Large intestine (tissue), 3 donors: ENCODE measurements at regions not wholly inside any gene's neighbourhood (a gene's known extent, or its start where the extent isn't known, plus 50 kb on each side); places are given as distances from the start of the nearest gene placed in this dataset.
A peak's percentile ranks its signal among the peaks of the same experiment; 100 is the strongest.
"Not testable (repeated sequence)": the region's sequence is repeated elsewhere in the genome, so short reads cannot be mapped to it uniquely, and the experiment has no call there.

Experiments used
- DNase-seq, 2 donors: peaks; one replicate each; pipeline versions ENCODE4 v3.0.0 to v3.0.0-alpha.2; 2013
- H3K27ac ChIP-seq: one replicate; pipeline ENCODE4 v1.5.1; 2013; ENCODE audit warnings: low read length
- H3K27me3 ChIP-seq: 2 replicates; pipeline ENCODE4 v1.6.1; 2013; ENCODE audit warnings: low read length; ENCODE audit not compliant: control insufficient read depth, insufficient read depth
- H3K36me3 ChIP-seq: 2 replicates; pipeline ENCODE4 v1.6.1; 2013; ENCODE audit warnings: low read length; ENCODE audit not compliant: control insufficient read depth, insufficient read depth
- H3K4me1 ChIP-seq: one replicate; pipeline ENCODE4 v1.6.1; 2013; ENCODE audit warnings: low read length; ENCODE audit not compliant: control insufficient read depth, insufficient read depth
- H3K4me3 ChIP-seq: one replicate; pipeline ENCODE4 v1.5.1; 2013; ENCODE audit warnings: low read length
- H3K9me3 ChIP-seq: one replicate; pipeline ENCODE4 v1.6.1; 2013; ENCODE audit warnings: mild to moderate bottlenecking, low read depth, low read length, moderate library complexity; ENCODE audit not compliant: control insufficient read depth
- WGBS: methylation state at CpG from one replicate; pipeline ENCODE4 v1.1.5; 2013; ENCODE audit warnings: low lambda C conversion rate; ENCODE audit not compliant: insufficient coverage; 5-methylcytosine and 5-hydroxymethylcytosine counted together

DNA sequence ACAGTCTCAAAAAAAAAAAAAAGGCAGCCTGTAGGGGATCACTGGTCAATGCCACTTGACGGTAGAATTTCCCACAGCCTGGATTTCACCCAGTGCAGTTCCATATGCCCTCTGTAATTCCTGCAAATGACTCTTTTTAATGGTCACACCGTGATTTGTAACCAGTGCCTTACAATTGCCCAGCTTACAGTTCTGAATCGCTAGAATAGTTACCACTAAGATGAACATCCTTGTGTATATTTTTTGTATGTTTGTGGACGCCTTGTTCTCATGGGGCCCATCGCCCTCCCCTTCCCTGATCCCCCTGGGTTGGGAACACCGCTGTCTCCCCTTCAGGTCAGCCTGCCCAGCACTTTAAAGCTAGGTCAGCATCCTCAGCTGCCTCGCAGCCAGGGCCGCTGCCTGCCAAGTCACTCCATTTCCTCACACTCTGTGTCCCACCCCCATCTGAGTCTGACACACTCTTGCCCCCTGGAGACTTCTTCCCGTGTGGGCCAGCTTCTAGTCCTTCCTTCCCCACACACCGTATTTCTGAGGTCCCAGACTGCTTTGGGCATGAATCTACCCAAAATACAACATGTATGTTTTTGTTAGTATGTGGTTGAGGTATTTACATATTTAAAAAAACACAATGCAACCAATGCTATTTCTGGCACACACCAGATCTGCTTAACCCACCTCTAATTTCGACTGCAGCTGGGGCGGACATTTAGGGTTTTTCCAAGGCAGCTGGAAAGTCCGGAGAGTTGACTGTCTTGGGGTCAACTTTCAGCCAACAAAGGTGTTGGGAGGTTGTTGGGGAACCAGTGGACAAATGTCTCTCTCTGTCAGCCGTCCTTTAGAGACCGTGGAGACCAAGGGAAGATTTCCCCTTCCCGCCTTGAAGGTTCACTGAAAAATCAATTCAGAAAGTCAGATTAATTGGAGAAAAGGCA is 120.5 kb upstream of the NEK6 start:
- no peaks in the 10 kb centered on the region for H3K27me3 ChIP-seq
- H3K4me1 ChIP-seq = no peaks in the 10 kb centered on the region
- DNase-seq = no peak
- H3K4me3 ChIP-seq = no peak overlapping the region
- WGBS = 0% methylated on average over 1 of the region's 16 CpGs
- no peaks in the 10 kb centered on the region for H3K9me3 ChIP-seq
- no peak overlapping the region for H3K27ac ChIP-seq
- no peaks in the 10 kb centered on the region for H3K36me3 ChIP-seq

DNA sequence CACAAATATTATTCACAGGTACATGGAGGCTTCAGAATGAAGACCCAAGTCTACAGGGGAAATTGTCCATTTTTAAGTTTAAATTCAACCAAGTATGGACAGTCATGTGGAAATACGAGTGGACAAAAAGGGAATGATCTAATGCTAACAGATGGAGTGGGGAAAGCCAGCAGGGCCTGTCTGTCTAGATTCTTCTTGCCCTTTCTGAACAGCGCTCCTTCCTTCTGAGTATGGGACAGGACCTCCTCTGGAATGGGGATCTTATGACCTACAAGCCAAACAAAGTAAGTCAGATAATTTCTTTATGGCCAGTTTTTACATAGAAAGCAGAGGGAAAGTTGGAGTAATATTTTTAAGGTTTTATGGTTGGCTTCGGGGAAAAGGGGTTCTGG is 119.8 kb upstream of the NEK6 start:
- Histone ChIP-seq H3K4me3 (no peak overlapping the region), H3K27ac (no peak overlapping the region), H3K9me3 (no peaks in the 10 kb centered on the region), H3K4me1 (no peaks in the 10 kb centered on the region), H3K27me3 (no peaks in the 10 kb centered on the region), H3K36me3 (no peaks in the 10 kb centered on the region)
- WGBS = no CpG with 5 or more reads among the region's 3 CpGs
- no peak for DNase-seq

GRCh38 chr9:124139001-124139400 is 118.7 kb upstream of the NEK6 start:
- DNase-seq = no peak
- Histone ChIP-seq H3K36me3 (no peaks in the 10 kb centered on the region), H3K9me3 (no peaks in the 10 kb centered on the region), H3K4me1 (no peaks in the 10 kb centered on the region), H3K27me3 (no peaks in the 10 kb centered on the region), H3K4me3 (no peak overlapping the region), H3K27ac (no peak overlapping the region)
- no CpG with 5 or more reads among the region's 1 CpG for WGBS

- no CpG with 5 or more reads among the region's 6 CpGs for WGBS
- Histone ChIP-seq H3K9me3 (no peaks in the 10 kb centered on the region), H3K4me1 (no peaks in the 10 kb centered on the region), H3K36me3 (no peaks in the 10 kb centered on the region), H3K27me3 (no peaks in the 10 kb centered on the region), H3K4me3 (no peak overlapping the region), H3K27ac (no peak overlapping the region)
- no peak for DNase-seq
Measured at GRCh38 chr9:124140941-124141568, 116.7 kb upstream of the NEK6 start.

DNA sequence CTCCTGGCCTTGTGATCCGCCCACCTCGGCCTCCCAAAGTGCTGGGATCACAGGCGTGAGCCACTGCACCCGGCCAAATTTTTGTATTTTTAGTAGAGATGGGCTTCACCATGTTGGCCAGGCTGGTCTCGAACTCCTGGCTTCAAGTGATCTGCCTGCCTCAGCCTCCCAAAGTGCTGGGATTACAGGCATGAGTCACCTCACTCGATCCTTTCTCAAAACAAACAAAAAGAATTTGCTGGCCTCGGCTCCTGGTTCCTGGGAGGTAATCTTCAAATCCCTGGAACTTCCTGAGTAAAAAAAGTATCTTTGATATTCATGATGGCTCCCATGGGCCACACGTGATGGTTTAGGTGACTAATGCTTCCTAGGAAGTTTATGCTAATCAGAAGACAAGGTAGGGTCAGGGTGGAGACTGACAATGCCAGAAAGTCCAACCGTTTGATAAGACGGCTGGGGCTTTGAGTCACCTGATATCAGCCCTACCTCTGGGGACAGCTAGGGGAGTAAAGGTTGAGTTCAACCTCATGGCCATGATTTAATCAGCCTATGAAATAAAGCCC is 113.1 kb upstream of the NEK6 start:
- not testable (repeated sequence) for H3K4me3 ChIP-seq, H3K4me1 ChIP-seq, H3K27me3 ChIP-seq, H3K27ac ChIP-seq, H3K9me3 ChIP-seq, H3K36me3 ChIP-seq
- peak; percentile 73 to 84 for DNase-seq
- 0% methylated on average over 1 of the region's 10 CpGs for WGBS

DNA sequence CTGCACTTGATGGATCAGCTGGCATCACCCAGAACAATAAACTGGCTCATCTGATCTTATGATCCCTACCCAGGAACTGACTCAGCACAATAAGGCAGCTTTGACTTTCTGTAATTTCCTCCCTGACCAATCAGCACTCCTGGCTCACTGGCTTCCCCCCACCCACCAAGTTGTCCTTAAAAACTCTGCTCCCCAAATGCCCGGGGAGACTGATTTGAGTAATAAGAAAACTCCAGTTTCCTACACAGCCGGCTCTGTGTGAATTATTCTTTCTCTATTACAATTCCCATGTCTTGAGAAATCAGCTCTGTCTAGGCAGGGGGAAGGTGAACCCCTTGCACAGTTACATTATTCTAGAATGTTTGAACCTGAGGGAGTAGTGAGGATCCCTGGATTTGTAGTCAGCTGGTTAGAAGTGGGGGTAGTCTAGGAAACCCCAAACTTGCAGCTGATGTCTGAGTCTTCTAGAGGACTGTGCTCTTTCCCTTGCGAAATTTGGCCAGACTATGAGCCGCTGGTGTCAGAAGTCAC is 111.7 kb upstream of the NEK6 start:
- H3K9me3 ChIP-seq = no peaks in the 10 kb centered on the region
- H3K4me3 ChIP-seq = no peak overlapping the region
- H3K27ac ChIP-seq = no peak overlapping the region
- no peaks in the 10 kb centered on the region for H3K36me3 ChIP-seq
- peak in 1 of 2 donors; percentile 26 for DNase-seq
- 80% methylated on average over 1 of the region's 4 CpGs for WGBS
- H3K27me3 ChIP-seq = peaks cover 2% of the 10 kb centered on the region
- no peaks in the 10 kb centered on the region for H3K4me1 ChIP-seq

- Histone ChIP-seq H3K27ac (no peak overlapping the region), H3K4me1 (no peaks in the 10 kb centered on the region), H3K9me3 (no peaks in the 10 kb centered on the region), H3K27me3 (peaks cover 2% of the 10 kb centered on the region), H3K4me3 (no peak overlapping the region), H3K36me3 (no peaks in the 10 kb centered on the region)
- DNase-seq = no peak
- WGBS = no CpG with 5 or more reads among the region's 1 CpG
Measured at GRCh38 chr9:124149992-124150391, 107.8 kb upstream of the NEK6 start.

GRCh38 chr9:124163760-124164255 is 93.9 kb upstream of the NEK6 start:
- H3K36me3 ChIP-seq = no peaks in the 10 kb centered on the region
- H3K4me3 ChIP-seq = no peak overlapping the region
- H3K9me3 ChIP-seq = no peaks in the 10 kb centered on the region
- no peak overlapping the region for H3K27ac ChIP-seq
- no peaks in the 10 kb centered on the region for H3K27me3 ChIP-seq
- WGBS = 20% methylated on average over 1 of the region's 2 CpGs
- no peak for DNase-seq
- no peaks in the 10 kb centered on the region for H3K4me1 ChIP-seq

DNA sequence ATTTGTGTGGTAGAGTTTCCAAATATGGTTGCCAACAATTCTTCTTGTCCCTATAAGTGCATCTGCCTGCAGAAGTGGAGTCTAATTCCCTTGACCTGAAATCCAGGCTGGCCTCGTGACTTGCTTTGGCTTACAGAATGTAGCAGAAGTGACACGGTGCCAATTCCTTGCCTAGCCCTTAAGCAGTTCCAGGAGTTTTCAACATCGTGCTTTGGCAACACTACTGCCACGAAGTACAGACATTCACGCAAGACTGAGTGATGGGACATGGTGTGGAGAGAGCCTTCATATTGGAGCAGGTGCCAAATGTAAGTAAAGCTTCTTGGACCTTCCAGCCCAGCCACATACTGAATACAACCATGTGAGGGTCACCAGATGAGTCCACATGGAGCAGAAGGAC is 92.9 kb upstream of the NEK6 start:
- no peak for DNase-seq
- Histone ChIP-seq H3K9me3 (no peaks in the 10 kb centered on the region), H3K27me3 (no peaks in the 10 kb centered on the region), H3K27ac (no peak overlapping the region), H3K4me3 (no peak overlapping the region), H3K4me1 (no peaks in the 10 kb centered on the region), H3K36me3 (no peaks in the 10 kb centered on the region)
- WGBS = no CpG with 5 or more reads among the region's 5 CpGs

DNA sequence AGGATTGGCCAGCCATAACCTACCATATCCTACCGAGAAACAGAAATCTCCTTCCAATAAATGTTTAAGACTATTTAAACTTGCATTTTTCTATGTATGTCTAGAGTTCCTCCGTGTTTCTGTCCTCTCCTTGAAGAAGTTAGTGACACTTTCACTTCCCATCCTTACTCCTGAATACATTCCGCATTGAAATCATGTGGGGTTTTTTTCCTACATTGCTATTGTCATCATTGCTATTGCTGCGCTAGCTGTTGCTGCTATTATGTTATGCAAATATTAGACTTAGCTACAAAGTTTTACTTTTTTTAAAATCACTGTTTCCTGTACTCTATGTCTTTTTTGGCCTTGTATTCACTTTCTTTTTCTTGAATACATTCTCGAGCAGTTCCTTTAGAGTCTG is 83.3 kb upstream of the NEK6 start:
- Histone ChIP-seq H3K27ac (no peak overlapping the region), H3K9me3 (no peaks in the 10 kb centered on the region), H3K27me3 (peaks cover 7% of the 10 kb centered on the region), H3K4me3 (no peak overlapping the region), H3K36me3 (no peaks in the 10 kb centered on the region), H3K4me1 (no peaks in the 10 kb centered on the region)
- DNase-seq = no peak
- WGBS = 75% methylated on average over 4 of the region's 5 CpGs
